H1 (cell line): ENCODE measurements at regions not wholly inside any gene's neighbourhood (a gene's known extent, or its start where the extent isn't known, plus 50 kb on each side); places are given as distances from the start of the nearest gene placed in this dataset.

Source experiments
- CTCF ChIA-PET: fragments of 300-600 bp; sonication (Branson Sonifier 250); formaldehyde crosslinking; loops from one replicate; lab custom pipeline; 2021; ENCODE audit not compliant: partially characterized antibody; lab: Charles Lee
- POLR2A ChIA-PET: fragments of 300-600 bp; sonication (Branson Sonifier 250); formaldehyde crosslinking; loops from one replicate; lab custom pipeline; 2021; ENCODE audit warnings: inconsistent platforms; ENCODE audit not compliant: partially characterized antibody; lab: Charles Lee
- DNase-seq, 2 experiments: peaks; one replicate each; pipeline versions ENCODE4 v3.0.0 to v3.0.0-alpha.2; 2010 to 2022; ENCODE audit warnings: low spot score in 2 of 2, low read depth in 1 of 2, mixed read lengths in 1 of 2
- FAIRE-seq: peaks from 2 replicates; lab custom pipeline; 2011; peaks lifted over from hg19 to GRCh38; lab: Jason Lieb, UNC
- H2AFZ ChIP-seq: 2 replicates; pipeline ENCODE4 v1.8.1; 2012; ENCODE audit warnings: low read length, inconsistent platforms
- H2AK5ac ChIP-seq: 2 replicates; pipeline ENCODE4 v1.6.1; 2013; ENCODE audit warnings: low read depth, low read length
- H2BK120ac ChIP-seq: replicated peaks from 2 replicates; pipeline ENCODE3; 2013; ENCODE audit warnings: low read depth, low read length, inconsistent platforms
- H2BK12ac ChIP-seq: 2 replicates; pipeline ENCODE4 v1.6.1; 2013; ENCODE audit warnings: low read depth, low read length
- H2BK15ac ChIP-seq: 2 replicates; pipeline ENCODE4 v1.6.1; 2013; ENCODE audit warnings: low read length
- H2BK20ac ChIP-seq: 2 replicates; pipeline ENCODE4 v1.6.1; 2013; ENCODE audit warnings: low read length
- H2BK5ac ChIP-seq: 2 replicates; pipeline ENCODE4 v1.6.1; 2013; ENCODE audit warnings: low read depth, low read length
- H3K14ac ChIP-seq: 2 replicates; pipeline ENCODE4 v1.6.1; 2013; ENCODE audit warnings: inconsistent platforms; ENCODE audit not compliant: insufficient read length
- H3K18ac ChIP-seq: 2 replicates; pipeline ENCODE4 v1.6.1; 2013; ENCODE audit warnings: low read length; ENCODE audit errors: extremely low read depth
- H3K23ac ChIP-seq: 2 replicates; pipeline ENCODE4 v1.6.1; 2013; ENCODE audit warnings: inconsistent platforms; ENCODE audit not compliant: insufficient read length
- H3K23me2 ChIP-seq: 2 replicates; pipeline ENCODE4 v1.6.1; 2013; ENCODE audit warnings: low read depth, low read length
- H3K27ac ChIP-seq: 2 replicates; pipeline ENCODE4 v1.6.1; 2011; ENCODE audit warnings: low read depth, low read length, inconsistent platforms
- H3K27me3 ChIP-seq, 4 experiments: replicated peaks in 1 of 4; 1 replicate in 1 of 4; 2 replicates in 3 of 4; pipeline versions ENCODE4 v1.6.1 to v1.8.1; 2011 to 2013; ENCODE audit warnings: low read length in 3 of 4, mild to moderate bottlenecking in 3 of 4, inconsistent platforms in 2 of 4, mixed read lengths in 2 of 4, moderate library complexity in 1 of 4; ENCODE audit not compliant: control insufficient read depth in 3 of 4, insufficient read depth in 3 of 4; ENCODE audit errors: extremely low read depth in 1 of 4
- H3K36me3 ChIP-seq, 4 experiments: 2 replicates each; pipeline versions ENCODE4 v1.6.1 to v1.8.1; 2011 to 2013; ENCODE audit warnings: mild to moderate bottlenecking in 4 of 4, low read length in 3 of 4, moderate library complexity in 2 of 4, control low read depth in 1 of 4, inconsistent platforms in 1 of 4; ENCODE audit not compliant: insufficient read depth in 4 of 4, control insufficient read depth in 2 of 4
- H3K4ac ChIP-seq: replicated peaks from 2 replicates; pipeline ENCODE3; 2013; ENCODE audit warnings: low read length, low read depth, mixed read lengths, inconsistent platforms; ENCODE audit not compliant: insufficient read length
- H3K4me1 ChIP-seq, 4 experiments: replicated peaks in 1 of 4; 1 replicate in 1 of 4; 2 replicates in 3 of 4; pipeline versions ENCODE4 v1.6.1 to v1.8.1; 2011 to 2013; ENCODE audit warnings: low read length in 3 of 4, inconsistent platforms in 2 of 4, mixed read lengths in 1 of 4; ENCODE audit not compliant: insufficient read depth in 4 of 4, control insufficient read depth in 3 of 4
- H3K4me2 ChIP-seq, 2 experiments: 2 replicates each; pipeline versions ENCODE4 v1.6.1 to v1.8.1; 2011 to 2013; ENCODE audit warnings: low read depth in 2 of 2, low read length in 2 of 2, control low read depth in 1 of 2, inconsistent platforms in 1 of 2, mild to moderate bottlenecking in 1 of 2; ENCODE audit not compliant: insufficient read depth in 1 of 2
- H3K4me3 ChIP-seq, 4 experiments: fragments of 200-600, 300-600 bp in 1 of 4; sonication (generic), shearing (Covaris generic), sonication (Bioruptor Twin) in 1 of 4; 2 replicates each; pipeline versions ENCODE4 v1.5.1 to v1.8.1; 2011 to 2016; ENCODE audit warnings: low read length in 4 of 4, low read depth in 3 of 4, control low read depth in 2 of 4, inconsistent platforms in 2 of 4, mild to moderate bottlenecking in 2 of 4, mixed read lengths in 1 of 4, moderate library complexity in 1 of 4; ENCODE audit not compliant: insufficient read depth in 2 of 4; ENCODE audit errors: extremely low read depth in 1 of 4
- H3K56ac ChIP-seq: replicated peaks from 2 replicates; pipeline ENCODE3; 2013; ENCODE audit warnings: low read depth, mild to moderate bottlenecking, mixed read lengths, low read length, inconsistent platforms; ENCODE audit not compliant: insufficient read length
- H3K79me1 ChIP-seq: 2 replicates; pipeline ENCODE4 v1.6.1; 2013; ENCODE audit warnings: low read depth, low read length, control low read depth
- H3K79me2 ChIP-seq, 2 experiments: 2 replicates each; pipeline versions ENCODE4 v1.6.1 to v1.8.1; 2012 to 2013; ENCODE audit warnings: low read length in 2 of 2, mild to moderate bottlenecking in 2 of 2, inconsistent platforms in 1 of 2; ENCODE audit not compliant: insufficient read depth in 2 of 2, control insufficient read depth in 1 of 2
- H3K9ac ChIP-seq, 4 experiments: replicated peaks in 1 of 4; 1 replicate in 1 of 4; 2 replicates in 3 of 4; pipeline versions ENCODE4 v1.6.1 to v1.8.1; 2011 to 2013; ENCODE audit warnings: low read depth in 3 of 4, low read length in 3 of 4, control low read depth in 2 of 4, mild to moderate bottlenecking in 2 of 4, moderate library complexity in 2 of 4, inconsistent platforms in 1 of 4; ENCODE audit errors: extremely low read depth in 1 of 4
- H3K9me3 ChIP-seq, 2 experiments: 2 replicates each; pipeline versions ENCODE4 v1.6.1 to v1.8.1; 2012 to 2013; ENCODE audit warnings: mild to moderate bottlenecking in 2 of 2, moderate library complexity in 2 of 2, control low read depth in 1 of 2, inconsistent platforms in 1 of 2, low read depth in 1 of 2, low read length in 1 of 2, mixed read lengths in 1 of 2; ENCODE audit not compliant: insufficient read depth in 2 of 2
- H4K20me1 ChIP-seq, 2 experiments: replicated peaks in 1 of 2; 2 replicates each; pipeline versions ENCODE3 to v1.8.1; 2011 to 2013; ENCODE audit warnings: inconsistent platforms in 2 of 2, low read length in 2 of 2, mild to moderate bottlenecking in 1 of 2; ENCODE audit not compliant: insufficient read depth in 2 of 2, control insufficient read depth in 1 of 2
- H4K5ac ChIP-seq: 2 replicates; pipeline ENCODE4 v1.6.1; 2013; ENCODE audit warnings: low read length, low read depth, mixed read lengths, inconsistent platforms; ENCODE audit not compliant: insufficient read length
- H4K8ac ChIP-seq: 2 replicates; pipeline ENCODE4 v1.8.0; 2013; ENCODE audit warnings: mild to moderate bottlenecking, moderate library complexity, low read length, inconsistent platforms; ENCODE audit not compliant: insufficient read depth; ENCODE audit errors: extremely low read depth
- H4K91ac ChIP-seq: replicated peaks from 2 replicates; pipeline ENCODE3; 2013; ENCODE audit warnings: low read length, mixed read lengths, inconsistent platforms; ENCODE audit not compliant: insufficient read length
- ATF3 ChIP-seq: IDR thresholded peaks from 2 replicates; pipeline ENCODE4 v1.6.1; 2011; ENCODE audit warnings: low read depth, mild to moderate bottlenecking, low read length; ENCODE audit not compliant: insufficient read depth
- WGBS, 2 experiments: shearing (Covaris generic) in 1 of 2; methylation state at CpG; one replicate each; pipeline versions ENCODE4 v1.1.6 to v1.1.7; 2013 to 2015; ENCODE audit warnings: low lambda C conversion rate in 2 of 2, mixed read lengths in 2 of 2, inconsistent platforms in 1 of 2, low coverage in 1 of 2, missing lambda C conversion rate in 1 of 2; ENCODE audit not compliant: insufficient replicate concordance in 2 of 2, insufficient coverage in 1 of 2, insufficient read length in 1 of 2; ENCODE audit errors: extremely low coverage in 1 of 2, missing lambda C conversion rate in 1 of 2; 5-methylcytosine and 5-hydroxymethylcytosine counted together

GRCh38 chr10:64959116-64959515, 1437.9 kb downstream of the REEP3 start:
- Histone ChIP-seq H3K23me2 (no peaks in the 10 kb centered on the region), H3K79me1 (no peaks in the 10 kb centered on the region), H2AFZ (no peak overlapping the region), H4K20me1 (no peaks in the 10 kb centered on the region), H3K4me1 (no peaks in the 10 kb centered on the region), H3K79me2 (no peaks in the 10 kb centered on the region), H2BK15ac (no peak overlapping the region), H2BK12ac (no peak overlapping the region), H2BK120ac (no peak overlapping the region), H2AK5ac (no peak overlapping the region), H3K4me2 (no peak overlapping the region), H3K9me3 (peaks cover 0 to 5% of the 10 kb centered on the region in 2 experiments; a peak in 1 of 4 replicates), H3K36me3 (no peaks in the 10 kb centered on the region), H3K18ac (no peak overlapping the region), H2BK5ac (no peak overlapping the region), H4K5ac (no peak overlapping the region), H2BK20ac (no peak overlapping the region), H4K91ac (no peak overlapping the region), H3K9ac (no peak overlapping the region), H3K23ac (no peak overlapping the region), H3K27me3 (no peaks in the 10 kb centered on the region), H3K56ac (no peak overlapping the region), H3K27ac (no peak overlapping the region), H3K4ac (no peak overlapping the region), H4K8ac (no peak overlapping the region), H3K14ac (no peak overlapping the region), H3K4me3 (no peak overlapping the region)
- ChIA-PET POLR2A (no interaction called here), CTCF (no interaction called here)
- WGBS, 2 experiments = 100% methylated on average over 1 of the region's 1 CpG; no CpG with 5 or more reads in 1 of the 2 experiments
- FAIRE-seq (no peak), DNase-seq (no peak)
- TF ChIP-seq ATF3 = no peak
